ENCODE measurements at regions not wholly inside any gene's neighbourhood (a gene's known extent, or its start where the extent isn't known, plus 50 kb on each side); places are given as distances from the start of the nearest gene placed in this dataset.

- POLR2A ChIA-PET (ENCODE audit: low non-redundant PET) = no interaction called here
- Histone ChIP-seq H3K4me1 (ENCODE audit: insufficient read depth, low read length, poor library complexity, severe bottlenecking) (peaks cover 7% of the 10 kb centered on the region), H3K4me3 (ENCODE audit: low read depth, low read length, poor library complexity, severe bottlenecking) (no peak overlapping the region), H3K36me3 (ENCODE audit: insufficient read depth, low read length, poor library complexity, severe bottlenecking) (no peaks in the 10 kb centered on the region), H3K27ac (ENCODE audit: low read depth, low read length, poor library complexity, severe bottlenecking) (no peak overlapping the region), H3K27me3 (replicated peaks; ENCODE audit: insufficient read depth, low read depth, low read length, poor library complexity) (no peaks in the 10 kb centered on the region), H3K9me3 (ENCODE audit: low read depth, low read length, poor library complexity, severe bottlenecking) (no peaks in the 10 kb centered on the region)
- no TSS peak for BruUV-seq (replicated peaks)
- TF ChIP-seq, protein P1, sequence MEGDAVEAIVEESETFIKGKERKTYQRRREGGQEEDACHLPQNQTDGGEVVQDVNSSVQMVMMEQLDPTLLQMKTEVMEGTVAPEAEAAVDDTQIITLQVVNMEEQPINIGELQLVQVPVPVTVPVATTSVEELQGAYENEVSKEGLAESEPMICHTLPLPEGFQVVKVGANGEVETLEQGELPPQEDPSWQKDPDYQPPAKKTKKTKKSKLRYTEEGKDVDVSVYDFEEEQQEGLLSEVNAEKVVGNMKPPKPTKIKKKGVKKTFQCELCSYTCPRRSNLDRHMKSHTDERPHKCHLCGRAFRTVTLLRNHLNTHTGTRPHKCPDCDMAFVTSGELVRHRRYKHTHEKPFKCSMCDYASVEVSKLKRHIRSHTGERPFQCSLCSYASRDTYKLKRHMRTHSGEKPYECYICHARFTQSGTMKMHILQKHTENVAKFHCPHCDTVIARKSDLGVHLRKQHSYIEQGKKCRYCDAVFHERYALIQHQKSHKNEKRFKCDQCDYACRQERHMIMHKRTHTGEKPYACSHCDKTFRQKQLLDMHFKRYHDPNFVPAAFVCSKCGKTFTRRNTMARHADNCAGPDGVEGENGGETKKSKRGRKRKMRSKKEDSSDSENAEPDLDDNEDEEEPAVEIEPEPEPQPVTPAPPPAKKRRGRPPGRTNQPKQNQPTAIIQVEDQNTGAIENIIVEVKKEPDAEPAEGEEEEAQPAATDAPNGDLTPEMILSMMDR (conservative IDR thresholded peaks at IDR 0.05; ENCODE audit: low read depth, low read length) = no peak
- TF ChIP-seq EZH2 (IDR thresholded peaks at IDR 0.05; ENCODE audit: borderline replicate concordance, low read depth, low read length, poor library complexity, severe bottlenecking) = no peak
- CTCF ChIA-PET = no interaction called here
- intact Hi-C loops (cut with micrococcal nuclease; ENCODE audit: unreplicated experiment) = no loop called here
- DNase-seq (ENCODE audit: low spot score) = no peak
Measured at GRCh38 chr2:42931818-42932195, 139.4 kb upstream of the HAAO start.

GRCh38 chr2:42931146-42931817 lies 138.9 kb upstream of the HAAO start:
- Histone ChIP-seq H3K36me3 (ENCODE audit: insufficient read depth, low read length, poor library complexity, severe bottlenecking) (no peaks in the 10 kb centered on the region), H3K4me3 (ENCODE audit: low read depth, low read length, poor library complexity, severe bottlenecking) (no peak overlapping the region), H3K27ac (ENCODE audit: low read depth, low read length, poor library complexity, severe bottlenecking) (no peak overlapping the region), H3K9me3 (ENCODE audit: low read depth, low read length, poor library complexity, severe bottlenecking) (no peaks in the 10 kb centered on the region), H3K4me1 (ENCODE audit: insufficient read depth, low read length, poor library complexity, severe bottlenecking) (peaks cover 7% of the 10 kb centered on the region), H3K27me3 (replicated peaks; ENCODE audit: insufficient read depth, low read depth, low read length, poor library complexity) (no peaks in the 10 kb centered on the region)
- no peak for TF ChIP-seq EZH2 (IDR thresholded peaks at IDR 0.05; ENCODE audit: borderline replicate concordance, low read depth, low read length, poor library complexity, severe bottlenecking)
- TF ChIP-seq, protein P1 (conservative IDR thresholded peaks at IDR 0.05; ENCODE audit: low read depth, low read length) = peak; percentile 46
- intact Hi-C loops (cut with micrococcal nuclease; ENCODE audit: unreplicated experiment) = no loop called here
- POLR2A ChIA-PET (ENCODE audit: low non-redundant PET) = no interaction called here
- CTCF ChIA-PET = no interaction called here
- BruUV-seq (replicated peaks) = no TSS peak
- DNase-seq (ENCODE audit: low spot score) = no peak

- no peaks in the 10 kb centered on the region for H3K36me3 ChIP-seq (ENCODE audit: insufficient read depth, low read length, poor library complexity, severe bottlenecking)
- ChIA-PET CTCF (no interaction called here), POLR2A (ENCODE audit: low non-redundant PET) (no interaction called here)
- no peak for DNase-seq (ENCODE audit: low spot score)
- no peaks in the 10 kb centered on the region for H3K27me3 ChIP-seq (replicated peaks; ENCODE audit: insufficient read depth, low read depth, low read length, poor library complexity)
- no peak for TF ChIP-seq EZH2 (IDR thresholded peaks at IDR 0.05; ENCODE audit: borderline replicate concordance, low read depth, low read length, poor library complexity, severe bottlenecking)
- TF ChIP-seq, protein P1 (conservative IDR thresholded peaks at IDR 0.05; ENCODE audit: low read depth, low read length) = no peak
- no peaks in the 10 kb centered on the region for H3K9me3 ChIP-seq (ENCODE audit: low read depth, low read length, poor library complexity, severe bottlenecking)
- H3K4me1 ChIP-seq (ENCODE audit: insufficient read depth, low read length, poor library complexity, severe bottlenecking) = peaks cover 16% of the 10 kb centered on the region
- intact Hi-C loops (cut with micrococcal nuclease; ENCODE audit: unreplicated experiment) = no loop called here
- H3K4me3 ChIP-seq (ENCODE audit: low read depth, low read length, poor library complexity, severe bottlenecking) = no peak overlapping the region
- BruUV-seq (replicated peaks) = no TSS peak
- H3K27ac ChIP-seq (ENCODE audit: low read depth, low read length, poor library complexity, severe bottlenecking) = no peak overlapping the region
Measured at GRCh38 chr2:42930025-42930581, 137.7 kb upstream of the HAAO start.
